GM18870 (cell line): ENCODE measurements at regions not wholly inside any gene's neighbourhood (a gene's known extent, or its start where the extent isn't known, plus 50 kb on each side); places are given as distances from the start of the nearest gene placed in this dataset.
A peak's percentile ranks its signal among the peaks of the same experiment; 100 is the strongest.
"Not testable (repeated sequence)": the region's sequence is repeated elsewhere in the genome, so short reads cannot be mapped to it uniquely, and the experiment has no call there.

Experiments used
- ATAC-seq: cut with Tn5 transposase; IDR thresholded peaks from one replicate; pipeline ENCODE4 v1.9.1; 2021; ENCODE audit warnings: moderate library complexity; ENCODE audit not compliant: unreplicated experiment

DNA sequence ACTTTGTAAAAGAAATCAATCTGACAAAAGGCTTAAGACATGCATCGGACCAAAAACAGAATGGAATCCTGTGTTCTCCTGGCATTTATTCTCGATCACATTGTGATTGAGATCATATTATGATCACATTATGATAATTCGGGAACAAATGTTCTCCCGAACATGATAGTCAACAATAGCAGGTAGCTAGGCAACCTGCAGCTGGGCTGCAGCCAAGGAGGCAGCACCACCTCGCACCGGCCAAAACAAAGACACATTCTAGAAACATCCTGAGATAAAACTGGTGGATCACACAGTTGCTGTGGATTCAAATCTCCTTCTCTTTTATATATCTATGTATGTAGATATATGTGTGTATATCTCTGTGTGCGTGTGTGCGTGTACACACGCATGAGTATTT, 480.6 kb upstream of the CYLC2 start:
- ATAC-seq: no peak

GRCh38 chr9:102507044-102507687, 488.0 kb upstream of the CYLC2 start:
- ATAC-seq: peak; percentile 49

DNA sequence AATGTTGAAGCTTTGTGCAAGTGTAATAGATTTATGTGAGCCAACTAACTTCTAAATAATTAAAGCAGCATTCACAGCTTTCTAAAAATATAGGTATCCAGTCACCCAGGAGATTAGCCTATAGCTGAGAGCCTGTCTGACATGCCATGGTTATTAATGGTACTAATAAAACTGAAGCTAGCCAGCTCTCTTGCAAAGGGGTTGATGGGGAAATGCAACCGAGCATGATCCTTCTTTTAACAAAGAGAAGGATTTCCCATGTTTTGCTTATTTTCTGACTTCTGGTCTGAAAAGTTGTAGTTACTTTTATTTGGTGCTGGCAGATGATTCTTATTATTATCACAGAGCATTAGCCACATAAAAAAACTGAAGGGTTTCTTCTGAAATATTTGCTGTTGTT, 488.7 kb upstream of the CYLC2 start:
- ATAC-seq: no peak

- peak; percentile 80 for ATAC-seq
Measured at GRCh38 chr9:102499468-102499867, 495.7 kb upstream of the CYLC2 start.

DNA sequence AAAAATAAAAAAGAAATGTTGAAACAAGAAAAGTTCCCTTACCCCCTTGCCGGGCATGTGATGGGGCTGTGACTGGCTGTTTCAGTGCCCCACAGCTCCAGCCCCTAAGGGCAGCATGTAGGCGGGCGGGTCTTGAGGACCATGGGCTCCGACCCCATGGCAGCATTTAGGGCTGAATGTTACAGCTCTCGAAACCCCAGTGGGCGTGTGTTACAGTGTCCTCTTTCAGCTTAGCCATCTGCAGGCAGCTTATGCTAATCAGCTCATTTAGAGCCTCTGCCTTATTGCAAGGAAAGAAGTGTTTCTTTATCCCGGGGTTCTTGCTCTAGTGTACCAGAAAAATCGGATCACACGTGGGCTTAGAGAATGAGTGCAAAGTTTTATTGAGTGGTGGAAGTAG, 497.4 kb upstream of the CYLC2 start:
- ATAC-seq: no peak

DNA sequence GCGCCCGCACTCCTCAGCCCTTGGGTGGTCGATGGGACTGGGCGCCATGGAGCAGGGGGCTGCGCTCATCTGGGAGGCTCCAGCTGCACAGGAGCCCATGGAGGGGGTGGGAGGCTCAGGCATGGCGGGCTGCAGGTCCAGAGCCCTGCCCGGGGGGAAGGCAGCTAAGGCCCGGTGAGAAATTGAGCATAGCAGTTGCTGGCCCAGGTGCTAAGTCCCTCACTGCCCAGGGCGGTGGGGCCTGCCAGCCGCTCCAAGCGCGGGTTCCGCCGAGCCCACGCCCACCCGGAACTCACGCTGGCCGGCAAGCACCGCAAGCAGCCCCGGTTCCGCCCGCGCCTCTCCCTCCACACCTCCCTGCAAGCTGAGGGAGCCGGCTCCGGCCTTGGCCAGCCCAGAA, 508.2 kb upstream of the CYLC2 start:
- not testable (repeated sequence) for ATAC-seq

- ATAC-seq: no peak
Measured at GRCh38 chr9:102483651-102484050, 511.5 kb upstream of the CYLC2 start.

GRCh38 chr9:102482776-102483175, 512.4 kb upstream of the CYLC2 start:
- ATAC-seq: no peak

GRCh38 chr9:102479191-102479590, 515.9 kb upstream of the CYLC2 start:
- ATAC-seq: no peak

GRCh38 chr9:102474357-102474756, 520.8 kb upstream of the CYLC2 start:
- ATAC-seq: no peak

DNA sequence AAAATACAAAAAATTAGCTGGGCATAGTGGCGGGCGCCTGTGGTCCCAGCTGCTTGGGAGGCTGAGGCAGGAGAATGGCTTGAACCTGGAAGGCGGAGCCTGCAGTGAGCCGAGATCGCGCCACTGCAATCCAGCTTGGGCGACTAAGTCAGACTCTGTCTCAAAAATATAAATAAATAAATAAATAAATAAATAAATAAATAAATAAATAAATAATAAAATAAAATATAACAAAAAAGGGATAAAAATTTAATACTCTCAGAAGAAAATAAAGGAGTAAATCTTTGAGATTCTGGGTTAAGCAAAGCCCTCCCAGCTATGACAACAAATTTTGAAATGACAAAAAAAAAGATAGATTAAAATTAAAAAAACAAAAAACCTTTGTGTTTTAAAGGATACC, 525.7 kb upstream of the CYLC2 start:
- not testable (repeated sequence) for ATAC-seq

- ATAC-seq: no peak
Measured at GRCh38 chr9:102461156-102461819, 533.8 kb upstream of the CYLC2 start.

DNA sequence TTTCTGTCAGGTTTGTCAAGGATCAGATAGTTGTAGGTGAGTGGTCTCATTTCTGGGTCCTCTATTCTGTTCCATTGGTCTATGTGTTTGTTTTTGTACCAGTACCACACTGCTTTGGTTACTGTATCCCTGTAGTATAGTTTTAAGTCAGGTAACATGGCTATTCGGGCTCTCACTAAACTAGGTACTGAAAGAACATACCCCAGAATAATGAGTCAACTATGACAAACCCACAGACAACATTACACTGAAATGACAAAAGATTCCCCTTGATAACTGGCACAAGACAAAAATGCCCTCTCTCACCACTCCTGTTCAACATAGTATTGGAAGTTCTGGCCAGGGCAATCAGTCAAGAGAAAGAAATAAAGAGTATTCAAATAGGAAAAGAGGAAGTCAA, 535.3 kb upstream of the CYLC2 start:
- no peak for ATAC-seq

DNA sequence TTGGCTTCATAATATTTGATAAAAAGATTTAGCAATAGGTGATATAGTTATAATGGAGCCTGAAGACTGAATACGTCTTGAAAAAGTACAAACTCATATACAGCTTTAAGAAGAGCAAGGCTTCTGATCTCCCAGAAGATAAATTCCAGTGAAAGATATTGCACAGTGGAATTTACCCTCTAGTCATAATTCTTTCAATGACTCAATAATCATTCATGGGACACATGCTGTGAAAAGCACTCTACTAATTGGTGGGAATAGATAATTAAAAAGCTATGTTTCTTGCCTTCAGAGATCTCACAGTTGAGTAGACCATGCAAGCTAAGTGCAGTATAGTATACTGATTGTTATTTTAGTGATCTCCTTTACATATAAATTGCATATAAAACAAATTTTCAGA, 538.6 kb upstream of the CYLC2 start:
- no peak for ATAC-seq

DNA sequence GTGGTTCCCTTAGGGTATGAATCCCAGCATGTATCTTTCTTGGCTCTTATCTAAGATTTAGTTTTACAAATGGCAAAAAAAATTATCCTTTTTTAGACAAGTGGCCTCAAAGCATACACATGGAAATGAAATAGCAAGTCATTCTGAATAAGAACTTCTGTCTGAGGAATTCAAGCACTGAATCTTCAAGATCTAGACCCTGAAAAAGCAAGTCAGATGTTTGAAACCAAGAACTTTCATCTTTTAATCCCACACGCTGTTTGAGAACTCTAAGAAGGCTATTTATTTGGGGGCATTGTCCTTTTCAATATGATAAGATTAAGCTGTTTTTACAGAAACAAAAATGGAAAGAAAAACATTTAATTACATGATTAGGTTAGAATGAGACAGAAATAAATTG, 549.2 kb upstream of the CYLC2 start:
- ATAC-seq: no peak

DNA sequence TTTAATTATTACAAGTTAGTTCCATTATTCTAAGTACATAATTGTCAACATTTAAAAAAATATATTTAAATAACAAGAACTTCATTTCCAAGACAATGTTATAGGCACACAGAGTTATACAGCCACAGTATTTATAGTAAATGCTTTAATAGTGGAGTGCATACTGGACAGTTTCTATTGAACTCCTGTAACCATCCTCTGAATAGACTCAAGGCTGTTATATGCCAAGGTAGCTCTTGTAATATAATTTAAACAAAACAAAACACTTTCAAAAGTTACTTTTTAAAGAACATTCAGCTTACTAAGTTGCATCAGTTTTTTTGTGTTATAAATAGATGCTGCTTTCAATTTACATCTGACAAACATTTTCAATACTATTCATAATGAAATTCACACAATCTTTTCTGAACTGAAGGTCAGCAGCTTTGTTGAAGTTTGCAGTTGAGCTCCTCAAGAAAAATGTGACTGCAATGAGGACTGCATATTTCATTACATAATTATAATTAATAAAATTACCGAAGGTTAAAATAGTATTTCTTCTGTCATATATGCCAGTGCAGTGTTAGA, 549.9 kb upstream of the CYLC2 start:
- no peak for ATAC-seq

- ATAC-seq: no peak
Measured at GRCh38 chr9:102439583-102439982, 555.5 kb upstream of the CYLC2 start.

- not testable (repeated sequence) for ATAC-seq
Measured at GRCh38 chr9:102436599-102436998, 558.5 kb upstream of the CYLC2 start.

DNA sequence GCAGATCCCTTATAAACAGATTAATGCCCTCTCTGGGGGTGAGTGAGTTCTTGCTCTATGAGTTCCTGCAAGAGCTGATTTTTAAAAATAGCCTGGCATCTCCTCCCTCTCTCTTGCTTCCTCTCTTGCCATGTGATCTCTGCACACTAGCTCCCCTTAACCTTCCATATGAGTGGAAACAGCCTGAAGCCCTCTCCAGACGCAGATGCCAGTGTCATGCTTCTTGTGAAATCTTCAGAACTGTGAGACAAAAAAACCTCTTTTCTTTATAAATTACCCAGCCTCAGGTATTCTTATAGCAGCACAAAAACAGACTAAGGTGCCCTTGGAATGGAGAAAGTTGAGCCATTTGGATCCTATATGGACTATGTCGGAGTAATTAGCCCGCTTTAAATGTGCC, 559.7 kb upstream of the CYLC2 start:
- ATAC-seq: no peak

DNA sequence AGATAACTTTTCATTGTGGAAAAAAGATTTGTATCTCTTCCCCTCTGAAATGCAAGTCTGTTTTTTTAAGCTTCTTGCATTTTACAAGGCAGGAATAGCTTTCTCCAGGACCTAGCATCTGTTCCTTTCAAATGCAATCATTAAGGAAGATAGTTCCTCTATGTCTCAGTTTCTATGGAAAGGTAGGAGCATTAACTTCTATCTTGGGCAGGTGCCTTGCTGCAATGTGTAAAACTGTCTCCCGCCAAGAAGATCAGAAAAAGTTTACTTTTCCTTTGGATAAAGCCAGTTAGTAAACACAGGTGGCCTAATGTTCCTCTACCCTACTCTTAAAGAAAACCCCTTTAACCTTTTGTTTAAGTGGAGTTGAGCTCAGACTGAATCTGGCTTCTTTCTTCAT, 560.6 kb upstream of the CYLC2 start:
- no peak for ATAC-seq

- no peak for ATAC-seq
Measured at GRCh38 chr9:102428305-102428704, 566.8 kb upstream of the CYLC2 start.

DNA sequence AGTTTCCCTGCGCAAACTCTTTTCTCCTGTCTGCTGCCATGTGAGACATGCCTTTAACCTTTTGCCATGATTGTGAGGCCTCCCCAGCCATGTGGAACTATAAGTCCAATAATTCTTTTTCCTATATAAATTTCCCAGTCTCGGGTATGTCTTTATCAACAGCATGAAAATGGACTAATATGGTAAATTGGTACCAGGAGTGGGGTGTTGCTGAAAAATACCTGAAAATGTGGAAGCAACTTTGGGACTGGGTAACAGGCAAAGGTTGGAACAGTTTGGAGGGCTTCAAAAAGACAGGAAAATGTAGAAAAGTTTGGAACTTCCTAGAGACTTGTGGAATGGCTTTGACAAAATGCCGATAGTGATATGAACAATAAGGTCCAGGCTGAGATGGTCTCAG, 578.9 kb upstream of the CYLC2 start:
- not testable (repeated sequence) for ATAC-seq
